GM10266 (cell line): ENCODE measurements at regions not wholly inside any gene's neighbourhood (a gene's known extent, or its start where the extent isn't known, plus 50 kb on each side); places are given as distances from the start of the nearest gene placed in this dataset.

ENCODE experiments used
- DNase-seq: peaks from one replicate; pipeline ENCODE4 v3.0.0; 2012; ENCODE audit errors: extremely low spot score
- CTCF ChIP-seq: IDR thresholded peaks from 2 replicates; pipeline ENCODE4 v1.5.1; 2012; ENCODE audit warnings: mild to moderate bottlenecking, low read depth; ENCODE audit not compliant: control insufficient read depth, insufficient read depth; ENCODE audit errors: missing control alignments

- no peak for TF ChIP-seq CTCF
- DNase-seq = no peak
Measured at GRCh38 chr1:166700696-166701095, 138.6 kb upstream of the POGK start.

GRCh38 chr1:166701603-166702100 lies 137.6 kb upstream of the POGK start:
- no peak for DNase-seq
- no peak for TF ChIP-seq CTCF

GRCh38 chr1:166703141-166703540 lies 136.1 kb upstream of the POGK start:
- no peak for TF ChIP-seq CTCF
- no peak for DNase-seq

GRCh38 chr1:166703726-166704462 lies 135.4 kb upstream of the POGK start:
- no peak for TF ChIP-seq CTCF
- DNase-seq = no peak

- no peak for TF ChIP-seq CTCF
Measured at GRCh38 chr1:166705376-166706289, 133.6 kb upstream of the POGK start.

GRCh38 chr1:166716620-166717019 lies 122.7 kb upstream of the POGK start:
- TF ChIP-seq CTCF = no peak
- DNase-seq = no peak

More at GRCh38 chr1:166705376-166706289, 133.6 kb upstream of the POGK start:
- DNase-seq = no peak
